Right lobe of liver (tissue), 6 donors: ENCODE measurements at regions not wholly inside any gene's neighbourhood (a gene's known extent, or its start where the extent isn't known, plus 50 kb on each side); places are given as distances from the start of the nearest gene placed in this dataset.

Source experiments
- ATAC-seq, 4 donors: fragments of 200-7000 bp; cut with Tn5 transposase; one replicate each; pipeline ENCODE4 v1.9.1; 2020; ENCODE audit warnings: mild to moderate bottlenecking in 4 of 4, moderate library complexity in 4 of 4
- DNase-seq, 3 donors: peaks; one replicate each; pipeline ENCODE4 v3.0.0-alpha.2; 2020
- H3K27ac ChIP-seq, 3 donors: fragments of 200-600 bp; one replicate each; pipeline ENCODE4 v1.8.0; 2022
- H3K27me3 ChIP-seq, 2 donors: fragments of 200-600 bp; one replicate each; pipeline ENCODE4 v1.8.0; 2022
- H3K36me3 ChIP-seq, 4 donors: fragments of 200-600 bp; sonication (generic) in 1 of 4; one replicate each; pipeline versions ENCODE4 v1.5.1 to v1.8.0; 2017 to 2022; ENCODE audit warnings: control low read depth in 1 of 4
- H3K4me1 ChIP-seq, 4 donors: fragments of 200-600 bp; sonication (generic) in 1 of 4; one replicate each; pipeline versions ENCODE4 v1.5.1 to v1.8.0; 2017 to 2022; ENCODE audit warnings: control low read depth in 1 of 4
- H3K4me3 ChIP-seq, 3 donors: fragments of 200-600 bp; one replicate each; pipeline ENCODE4 v1.8.0; 2022
- H3K9me3 ChIP-seq, 4 donors: fragments of 200-600 bp; sonication (generic) in 1 of 4; one replicate each; pipeline versions ENCODE4 v1.5.1 to v1.8.0; 2017 to 2022; ENCODE audit warnings: control low read depth in 1 of 4
- CTCF ChIP-seq, 4 donors: fragments of 200-600 bp in 3 of 4; fragments of 450-650 bp in 1 of 4; IDR thresholded peaks; one replicate each; pipeline versions ENCODE4 v1.5.1 to v1.8.0; 2016 to 2022; ENCODE audit warnings: antibody characterized with exemption in 4 of 4, mild to moderate bottlenecking in 2 of 4
- POLR2A ChIP-seq: fragments of 450-650 bp; IDR thresholded peaks from one replicate; pipeline ENCODE4 v1.6.1; 2017; ENCODE audit warnings: antibody characterized with exemption, mild to moderate bottlenecking
- WGBS: methylation state at CpG from one replicate; pipeline ENCODE4 v1.1.6; 2018; ENCODE audit warnings: low coverage, low lambda C conversion rate; ENCODE audit not compliant: insufficient coverage; ENCODE audit errors: missing lambda C conversion rate; 5-methylcytosine and 5-hydroxymethylcytosine counted together
- intact Hi-C, 2 donors: fragments of 100-400 bp; cut with DNase I; formaldehyde crosslinking; loops; one replicate each; pipeline versions ENCODE4 v1.11.2 to v1.14.1; 2022
- donor health status: DM: no; HTN: yes; CAD: no.
- donor health status: DM: no; HTN: no; CAD: no.
- donor health status: DM: no; HTN: no; CAD: no.
- donor health status: DM: no; HTN: yes; CAD: no.
- donor health status: DM: no; HTN: yes; CAD: no.

GRCh38 chr10:10359263-10359662, 658.4 kb upstream of the CELF2 start:
- Histone ChIP-seq H3K9me3 (no peaks in the 10 kb centered on the region), H3K27ac (no peak overlapping the region), H3K4me1 (no peaks in the 10 kb centered on the region), H3K36me3 (no peaks in the 10 kb centered on the region), H3K27me3 (no peaks in the 10 kb centered on the region), H3K4me3 (no peak overlapping the region)
- intact Hi-C loops, result no loop called here
- 54% methylated on average over 2 of the region's 2 CpGs for WGBS
- no peak for TF ChIP-seq CTCF (IDR thresholded peaks at IDR 0.05)
- no peak for TF ChIP-seq POLR2A
- ATAC-seq (no peak), DNase-seq (no peak)

- no peak for DNase-seq
- Histone ChIP-seq H3K4me1 (no peaks in the 10 kb centered on the region), H3K9me3 (no peaks in the 10 kb centered on the region), H3K27ac (no peak overlapping the region), H3K36me3 (no peaks in the 10 kb centered on the region), H3K27me3 (no peaks in the 10 kb centered on the region), H3K4me3 (no peak overlapping the region)
- WGBS, result 19% methylated on average over 3 of the region's 3 CpGs
- TF ChIP-seq CTCF (IDR thresholded peaks at IDR 0.05), result no peak
- no peak for TF ChIP-seq POLR2A
- intact Hi-C loops, result no loop called here
- no peak for ATAC-seq
These were observed 656.3 kb upstream of the CELF2 start for GRCh38 chr10:10361301-10361885.

GRCh38 chr10:10362800-10363199, 654.9 kb upstream of the CELF2 start:
- ATAC-seq (no peak), DNase-seq (no peak)
- intact Hi-C loops, result no loop called here
- Histone ChIP-seq H3K9me3 (no peaks in the 10 kb centered on the region), H3K4me3 (no peak overlapping the region), H3K27me3 (no peaks in the 10 kb centered on the region), H3K27ac (no peak overlapping the region), H3K36me3 (no peaks in the 10 kb centered on the region), H3K4me1 (no peaks in the 10 kb centered on the region)
- WGBS, result 49% methylated on average over 4 of the region's 4 CpGs
- TF ChIP-seq POLR2A (no peak), CTCF (IDR thresholded peaks at IDR 0.05) (no peak)

- no peaks in the 10 kb centered on the region for H3K4me1 ChIP-seq
- WGBS, result 57% methylated on average over 6 of the region's 6 CpGs
- no peak for ATAC-seq
- intact Hi-C loops, result no loop called here
- H3K36me3 ChIP-seq, result no peaks in the 10 kb centered on the region
- no peak overlapping the region for H3K27ac ChIP-seq
- TF ChIP-seq POLR2A (no peak), CTCF (IDR thresholded peaks at IDR 0.05) (no peak)
- no peak for DNase-seq
- H3K4me3 ChIP-seq, result no peak overlapping the region
- H3K9me3 ChIP-seq, result no peaks in the 10 kb centered on the region
- H3K27me3 ChIP-seq, result no peaks in the 10 kb centered on the region
These were observed 654.5 kb upstream of the CELF2 start for GRCh38 chr10:10363217-10363616.

GRCh38 chr10:10364902-10365301, 652.8 kb upstream of the CELF2 start:
- no peaks in the 10 kb centered on the region for H3K36me3 ChIP-seq
- no peaks in the 10 kb centered on the region for H3K9me3 ChIP-seq
- no peak overlapping the region for H3K4me3 ChIP-seq
- no peak for TF ChIP-seq CTCF (IDR thresholded peaks at IDR 0.05)
- no peak for TF ChIP-seq POLR2A
- intact Hi-C loops, result no loop called here
- no peaks in the 10 kb centered on the region for H3K27me3 ChIP-seq
- 40% methylated on average over 2 of the region's 2 CpGs for WGBS
- ATAC-seq (no peak), DNase-seq (no peak)
- H3K4me1 ChIP-seq, result no peaks in the 10 kb centered on the region
- no peak overlapping the region for H3K27ac ChIP-seq
